GM10266 (cell line): ENCODE measurements at regions not wholly inside any gene's neighbourhood (a gene's known extent, or its start where the extent isn't known, plus 50 kb on each side); places are given as distances from the start of the nearest gene placed in this dataset.

Experiments used
- DNase-seq: peaks from one replicate; pipeline ENCODE4 v3.0.0; 2012; ENCODE audit errors: extremely low spot score
- CTCF ChIP-seq: IDR thresholded peaks from 2 replicates; pipeline ENCODE4 v1.5.1; 2012; ENCODE audit warnings: mild to moderate bottlenecking, low read depth; ENCODE audit not compliant: control insufficient read depth, insufficient read depth; ENCODE audit errors: missing control alignments

GRCh38 chr2:126990605-126991532 is 92.2 kb downstream of the TEX51 start:
- no peak for TF ChIP-seq CTCF
- DNase-seq: no peak

- no peak for DNase-seq
Observed at GRCh38 chr2:126994340-126994777, 95.7 kb downstream of the TEX51 start.

GRCh38 chr2:126995621-126996377 is 97.1 kb downstream of the TEX51 start:
- DNase-seq: no peak
- TF ChIP-seq CTCF: no peak

More at GRCh38 chr2:126994340-126994777, 95.7 kb downstream of the TEX51 start:
- no peak for TF ChIP-seq CTCF

- DNase-seq: no peak
- TF ChIP-seq CTCF: no peak
Observed at GRCh38 chr2:126996378-126996699, 97.6 kb downstream of the TEX51 start.
